Activated B cell treated with CpG ODN at 0.5 μM for 24 hours (primary cell): ENCODE measurements at regions not wholly inside any gene's neighbourhood (a gene's known extent, or its start where the extent isn't known, plus 50 kb on each side); places are given as distances from the start of the nearest gene placed in this dataset.

ENCODE experiments used
- ATAC-seq: fragments of 200-7000 bp; cut with Tn5 transposase; one replicate; pipeline ENCODE4 v1.10.0; 2021; ENCODE audit warnings: low read depth, mild to moderate bottlenecking, moderate library complexity
- CTCF ChIA-PET: fragments of 350-600 bp; sonication (Branson Sonifier 250); formaldehyde crosslinking; loops from one replicate; lab custom pipeline; 2021; ENCODE audit warnings: antibody characterized with exemption; lab: Charles Lee
- POLR2A ChIA-PET: fragments of 350-600 bp; sonication (Branson Sonifier 250); formaldehyde crosslinking; loops from one replicate; lab custom pipeline; 2021; ENCODE audit warnings: antibody characterized with exemption; lab: Charles Lee
- DNase-seq: peaks from one replicate; pipeline ENCODE4 v3.0.0; 2022
- H3K27ac Mint-ChIP-seq: one replicate; pipeline ENCODE4 v1.8.0; 2020; ENCODE audit warnings: mixed read lengths
- H3K27me3 Mint-ChIP-seq: one replicate; pipeline ENCODE4 v1.8.0; 2021; ENCODE audit warnings: mixed read lengths
- H3K36me3 Mint-ChIP-seq: one replicate; pipeline ENCODE4 v1.8.0; 2021; ENCODE audit warnings: low read depth, mixed read lengths
- H3K4me1 Mint-ChIP-seq: one replicate; pipeline ENCODE4 v1.8.0; 2021; ENCODE audit warnings: mixed read lengths
- H3K4me3 Mint-ChIP-seq: one replicate; pipeline ENCODE4 v1.8.0; 2020; ENCODE audit warnings: mild to moderate bottlenecking, mixed read lengths
- H3K9me3 Mint-ChIP-seq: one replicate; pipeline ENCODE4 v1.8.0; 2020; ENCODE audit warnings: mixed read lengths
- CTCF ChIP-seq: fragments of 200-600 bp; IDR thresholded peaks from one replicate; pipeline ENCODE4 v1.8.0; 2022; ENCODE audit warnings: antibody characterized with exemption, mild to moderate bottlenecking
- intact Hi-C: fragments of 100-400 bp; cut with micrococcal nuclease; formaldehyde crosslinking; loops from one replicate; pipeline ENCODE4 v1.15.1; 2024

DNA sequence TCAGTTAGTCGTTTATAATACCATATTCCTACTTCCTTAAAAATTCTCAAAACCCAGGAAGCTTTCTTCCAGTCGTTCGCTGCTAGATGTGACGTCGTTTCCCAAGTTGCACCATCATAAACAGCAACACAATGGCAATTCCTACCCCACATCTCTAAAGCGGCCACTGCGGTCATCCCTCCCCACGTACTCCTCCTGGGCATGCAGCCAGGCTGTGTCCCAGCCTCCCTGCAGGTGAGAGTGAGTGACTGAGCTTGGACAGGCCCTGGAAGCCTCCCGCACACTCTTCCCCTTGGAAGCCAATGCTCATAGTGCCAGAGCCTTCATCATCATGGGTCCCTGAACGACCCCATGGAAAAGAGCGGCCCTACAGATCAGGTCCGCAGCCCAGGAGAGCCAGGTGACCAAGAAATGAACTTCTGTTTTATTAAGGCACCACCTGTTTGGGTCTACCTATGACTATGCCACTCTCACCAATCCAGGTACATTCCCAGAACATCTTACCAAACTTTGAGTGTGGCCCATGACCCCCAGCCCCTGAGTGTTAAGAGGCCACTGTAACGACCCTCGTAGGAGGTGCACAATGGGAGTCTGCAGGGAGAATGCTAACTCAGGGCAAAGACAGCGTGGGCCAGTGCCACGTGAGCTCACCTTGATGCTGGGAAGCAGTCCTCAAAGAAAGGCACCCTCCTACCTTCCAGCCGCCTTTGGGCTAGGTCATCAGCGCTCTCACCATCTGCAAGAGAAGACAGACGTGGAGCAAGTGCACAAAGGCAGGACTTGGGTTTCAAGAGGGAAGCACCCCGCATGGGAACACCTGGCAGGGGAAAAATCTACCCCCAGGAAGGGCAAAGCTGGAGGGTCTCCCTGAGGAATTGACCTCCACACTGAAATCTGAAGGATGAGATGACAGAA is 74.7 kb upstream of the RAB6C start:
- no peak overlapping the region for H3K4me3 Mint-ChIP-seq
- no peaks in the 10 kb centered on the region for H3K36me3 Mint-ChIP-seq
- ChIA-PET CTCF (no interaction called here), POLR2A (no interaction called here)
- TF ChIP-seq CTCF, result no peak
- peaks cover 3% of the 10 kb centered on the region for H3K27me3 Mint-ChIP-seq
- DNase-seq, result no peak
- H3K27ac Mint-ChIP-seq, result no peak overlapping the region
- intact Hi-C loops, result no loop called here
- H3K9me3 Mint-ChIP-seq, result peaks cover 3% of the 10 kb centered on the region
- ATAC-seq, result no peak
- H3K4me1 Mint-ChIP-seq, result no peaks in the 10 kb centered on the region

GRCh38 chr2:129905664-129906081 is 73.8 kb upstream of the RAB6C start:
- H3K27ac Mint-ChIP-seq, result no peak overlapping the region
- H3K4me3 Mint-ChIP-seq, result no peak overlapping the region
- no peaks in the 10 kb centered on the region for H3K36me3 Mint-ChIP-seq
- H3K27me3 Mint-ChIP-seq, result peaks cover 3% of the 10 kb centered on the region
- CTCF ChIA-PET, result no interaction called here
- POLR2A ChIA-PET, result no interaction called here
- intact Hi-C loops, result no loop called here
- ATAC-seq (no peak), DNase-seq (no peak)
- H3K9me3 Mint-ChIP-seq, result peaks cover 2% of the 10 kb centered on the region
- no peak for TF ChIP-seq CTCF
- no peaks in the 10 kb centered on the region for H3K4me1 Mint-ChIP-seq

DNA sequence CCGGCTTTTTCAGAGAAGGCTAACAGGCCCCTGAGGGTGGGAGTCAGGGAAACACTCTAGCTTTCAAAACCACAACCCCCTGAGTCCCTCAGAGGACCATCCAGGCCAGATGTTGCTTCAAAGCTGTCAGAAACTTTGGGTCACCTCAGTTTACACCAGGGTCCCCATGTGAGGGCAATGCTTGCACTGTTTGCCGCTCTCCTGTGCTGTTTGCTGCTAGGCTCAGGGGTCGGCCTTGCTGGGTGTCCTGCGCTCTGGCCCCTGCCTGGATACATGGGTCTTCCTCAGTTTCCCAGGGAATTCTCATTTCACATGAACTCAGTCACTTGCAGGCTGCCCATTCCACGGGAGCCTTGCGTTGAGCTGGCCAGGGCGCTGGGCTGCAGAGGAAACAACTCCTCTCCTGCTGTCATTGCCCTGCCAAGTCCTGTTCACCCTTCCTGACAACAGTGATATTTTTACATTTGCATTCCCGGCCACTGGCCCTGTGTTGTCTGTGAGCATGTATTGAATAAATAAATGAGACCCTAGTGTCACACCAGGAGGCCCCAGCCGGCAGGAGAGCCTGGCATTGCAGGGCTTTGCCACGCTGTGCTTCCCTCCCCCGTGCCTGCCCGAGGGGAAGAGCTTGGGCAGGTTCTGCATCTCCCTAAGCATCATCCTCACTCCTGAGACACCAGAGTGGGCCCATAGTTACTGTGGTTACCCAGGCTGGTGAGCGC is 73.2 kb upstream of the RAB6C start:
- peaks cover 3% of the 10 kb centered on the region for H3K27me3 Mint-ChIP-seq
- no peaks in the 10 kb centered on the region for H3K9me3 Mint-ChIP-seq
- no peak for TF ChIP-seq CTCF
- no peak for ATAC-seq
- ChIA-PET CTCF (no interaction called here), POLR2A (no interaction called here)
- no peak for DNase-seq
- no peak overlapping the region for H3K27ac Mint-ChIP-seq
- intact Hi-C loops, result no loop called here
- H3K4me1 Mint-ChIP-seq, result no peaks in the 10 kb centered on the region
- H3K4me3 Mint-ChIP-seq, result no peak overlapping the region
- H3K36me3 Mint-ChIP-seq, result no peaks in the 10 kb centered on the region

GRCh38 chr2:129906861-129907235 is 72.6 kb upstream of the RAB6C start:
- CTCF ChIA-PET, result no interaction called here

More at GRCh38 chr2:129906861-129907235, 72.6 kb upstream of the RAB6C start:
- H3K9me3 Mint-ChIP-seq, result no peaks in the 10 kb centered on the region
- no peak for TF ChIP-seq CTCF
- intact Hi-C loops, result no loop called here
- no peaks in the 10 kb centered on the region for H3K4me1 Mint-ChIP-seq
- peaks cover 3% of the 10 kb centered on the region for H3K27me3 Mint-ChIP-seq
- no peak for ATAC-seq
- DNase-seq, result no peak
- no peaks in the 10 kb centered on the region for H3K36me3 Mint-ChIP-seq
- no peak overlapping the region for H3K4me3 Mint-ChIP-seq
- POLR2A ChIA-PET, result no interaction called here
- H3K27ac Mint-ChIP-seq, result no peak overlapping the region
